GM12878 (cell line): ENCODE measurements at regions not wholly inside any gene's neighbourhood (a gene's known extent, or its start where the extent isn't known, plus 50 kb on each side); places are given as distances from the start of the nearest gene placed in this dataset.

Source experiments
- ATAC-seq: fragments of 200-7000 bp; cut with Tn5 transposase; 3 replicates; pipeline ENCODE4 v1.9.1; 2020; ENCODE audit warnings: mild to moderate bottlenecking, moderate library complexity
- BruUV-seq: library from RNA; stranded (reverse); fragments of 400-500 nt; replicated peaks from 2 replicates; lab custom pipeline; 2021; lab: Mats Ljungman, UMichigan
- CTCF ChIA-PET: fragments of 300-600 bp; sonication (Branson Sonifier 250); formaldehyde crosslinking; extraction: SDS; loops from one replicate; lab custom pipeline; 2021; ENCODE audit warnings: inconsistent platforms; lab: Yijun Ruan, JAX
- POLR2A ChIA-PET: fragments of 350-600 bp; formaldehyde crosslinking; extraction: SDS; loops from one replicate; lab custom pipeline; 2021; ENCODE audit warnings: inconsistent platforms; lab: Charles Lee
- RAD21 ChIA-PET: fragments of 300-600 bp; sonication (Branson Sonifier 250); formaldehyde crosslinking; loops from one replicate; lab custom pipeline; 2023; ENCODE audit warnings: antibody characterized with exemption; ENCODE audit not compliant: unreplicated experiment; lab: Charles Lee
- SMC1A ChIA-PET: fragments of 300-600 bp; sonication (Branson Sonifier 250); formaldehyde crosslinking; loops from one replicate; lab custom pipeline; 2023; ENCODE audit not compliant: unreplicated experiment, uncharacterized antibody; lab: Charles Lee
- DNase-seq: peaks from one replicate; pipeline ENCODE4 v3.0.0-alpha.2; 2011; ENCODE audit warnings: low read depth, low spot score
- FAIRE-seq: peaks from 3 replicates; lab custom pipeline; 2011; peaks lifted over from hg19 to GRCh38; lab: Jason Lieb, UNC
- H2AFZ ChIP-seq: 2 replicates; pipeline ENCODE4 v1.6.0; 2011; ENCODE audit warnings: low read depth, low read length, control low read depth; ENCODE audit not compliant: control insufficient read depth
- H3K27ac ChIP-seq: 2 replicates; pipeline ENCODE4 v1.5.1; 2011; ENCODE audit warnings: control low read depth; ENCODE audit not compliant: control insufficient read depth, insufficient read depth
- H3K27me3 ChIP-seq, 2 experiments: replicated peaks in 1 of 2; 2 replicates each; pipeline versions ENCODE4 v1.6.0 to v1.6.1; 2011; ENCODE audit warnings: low read length in 1 of 2; ENCODE audit not compliant: control insufficient read depth in 2 of 2, insufficient read depth in 2 of 2
- H3K36me3 ChIP-seq, 2 experiments: 2 replicates each; pipeline ENCODE4 v1.5.1; 2011; ENCODE audit warnings: low read length in 1 of 2; ENCODE audit not compliant: control insufficient read depth in 2 of 2, insufficient read depth in 2 of 2
- H3K4me1 ChIP-seq: 2 replicates; pipeline ENCODE4 v1.6.1; 2011; ENCODE audit warnings: mild to moderate bottlenecking, low read length, moderate library complexity, mixed read lengths; ENCODE audit not compliant: control insufficient read depth, insufficient read depth
- H3K4me2 ChIP-seq: 2 replicates; pipeline ENCODE4 v1.6.0; 2011; ENCODE audit warnings: control low read depth; ENCODE audit not compliant: control insufficient read depth, insufficient read depth
- H3K4me3 ChIP-seq: fragments of 200-600 bp; sonication (generic); 2 replicates; pipeline ENCODE4 v1.5.1; 2016
- H3K79me2 ChIP-seq: 2 replicates; pipeline ENCODE4 v1.6.0; 2011; ENCODE audit warnings: low read length; ENCODE audit not compliant: control insufficient read depth, insufficient read depth
- H3K9ac ChIP-seq: 2 replicates; pipeline ENCODE4 v1.8.0; 2011; ENCODE audit warnings: low read length, control low read depth, mixed read lengths; ENCODE audit not compliant: control insufficient read depth, insufficient read depth
- H3K9me3 ChIP-seq: replicated peaks from 3 replicates; pipeline ENCODE4 v1.5.1; 2011; ENCODE audit warnings: mild to moderate bottlenecking, low read length; ENCODE audit not compliant: control insufficient read depth, insufficient read depth
- H4K20me1 ChIP-seq: 2 replicates; pipeline ENCODE4 v1.6.0; 2011; ENCODE audit not compliant: control insufficient read depth, insufficient read depth
- DPF2 ChIP-seq: fragments of 450-650 bp; IDR thresholded peaks from 2 replicates; pipeline ENCODE4 v1.6.1; 2017; ENCODE audit warnings: mild to moderate bottlenecking
- IRF5 ChIP-seq: fragments of 450-650 bp; IDR thresholded peaks from 2 replicates; pipeline ENCODE4 v1.6.1; 2017; ENCODE audit warnings: borderline replicate concordance
- NFYA ChIP-seq: IDR thresholded peaks from 2 replicates; pipeline ENCODE4 v1.6.1; 2011; ENCODE audit warnings: low read depth, mild to moderate bottlenecking, low read length, improper control_type of control experiment, borderline replicate concordance
- RUNX3 ChIP-seq: IDR thresholded peaks from 2 replicates; pipeline ENCODE4 v1.6.1; 2012; ENCODE audit warnings: low read length, inconsistent platforms
- SMAD1 ChIP-seq: fragments of 450-650 bp; IDR thresholded peaks from 2 replicates; pipeline ENCODE4 v1.6.1; 2018; ENCODE audit warnings: mild to moderate bottlenecking, low read depth; ENCODE audit not compliant: partially characterized antibody
- SMC3 ChIP-seq: IDR thresholded peaks from 2 replicates; pipeline ENCODE4 v1.6.1; 2011; ENCODE audit warnings: low read length, improper control_type of control experiment, borderline replicate concordance
- TBL1XR1 ChIP-seq: IDR thresholded peaks from 2 replicates; pipeline ENCODE4 v1.6.1; 2012; ENCODE audit warnings: low read depth, low read length, improper control_type of control experiment
- TCF12 ChIP-seq: IDR thresholded peaks from 2 replicates; pipeline ENCODE4 v1.6.1; 2011; ENCODE audit warnings: low read depth, mild to moderate bottlenecking, low read length
- WGBS: methylation state at CpG from one replicate; pipeline ENCODE4 v1.1.6; 2016; ENCODE audit warnings: low lambda C conversion rate; ENCODE audit not compliant: insufficient replicate concordance, insufficient coverage; ENCODE audit errors: missing lambda C conversion rate; 5-methylcytosine and 5-hydroxymethylcytosine counted together
- in situ Hi-C: fragments of 300-500 bp; cut with MboI; formaldehyde crosslinking; loops from 9 replicates; pipeline ENCODE4 v1.14.3; 2018; ENCODE audit warnings: mixed read lengths
- intact Hi-C: fragments of 100-400 bp; cut with micrococcal nuclease; formaldehyde crosslinking; loops from one replicate; pipeline ENCODE4 v1.14.2; 2022; ENCODE audit not compliant: unreplicated experiment

GRCh38 chr5:116363780-116364179 is 210.8 kb downstream of the SEMA6A start:
- Histone ChIP-seq H3K79me2 (no peaks in the 10 kb centered on the region), H3K27ac (no peak overlapping the region), H2AFZ (no peak overlapping the region), H3K4me2 (no peak overlapping the region), H3K4me1 (peaks cover 29% of the 10 kb centered on the region), H3K27me3 (no peaks in the 10 kb centered on the region), H3K36me3 (no peaks in the 10 kb centered on the region), H4K20me1 (no peaks in the 10 kb centered on the region), H3K4me3 (no peak overlapping the region), H3K9ac (no peak overlapping the region), H3K9me3 (no peaks in the 10 kb centered on the region)
- ChIA-PET SMC1A (interaction anchor here (1.5 kb wide), 1 partner anchor 8 kb away, joined by 13 read pairs; no protein-coding TSS in a partner anchor), POLR2A (interaction anchor here (1.0 kb wide), 1 partner anchor 7 kb away, joined by 4 read pairs; no protein-coding TSS in a partner anchor), CTCF (no interaction called here), RAD21 (no interaction called here)
- no peak for DNase-seq
- intact Hi-C loops (no loop called here), in situ Hi-C loops (no loop called here)
- no peak for ATAC-seq
- no TSS peak for BruUV-seq
- FAIRE-seq: no peak
- TF ChIP-seq RUNX3: no peak
- TF ChIP-seq TCF12: no peak
- TF ChIP-seq IRF5: no peak
- no peak for TF ChIP-seq SMAD1
- no peak for TF ChIP-seq SMC3
- WGBS: 100% methylated on average over 1 of the region's 1 CpG

DNA sequence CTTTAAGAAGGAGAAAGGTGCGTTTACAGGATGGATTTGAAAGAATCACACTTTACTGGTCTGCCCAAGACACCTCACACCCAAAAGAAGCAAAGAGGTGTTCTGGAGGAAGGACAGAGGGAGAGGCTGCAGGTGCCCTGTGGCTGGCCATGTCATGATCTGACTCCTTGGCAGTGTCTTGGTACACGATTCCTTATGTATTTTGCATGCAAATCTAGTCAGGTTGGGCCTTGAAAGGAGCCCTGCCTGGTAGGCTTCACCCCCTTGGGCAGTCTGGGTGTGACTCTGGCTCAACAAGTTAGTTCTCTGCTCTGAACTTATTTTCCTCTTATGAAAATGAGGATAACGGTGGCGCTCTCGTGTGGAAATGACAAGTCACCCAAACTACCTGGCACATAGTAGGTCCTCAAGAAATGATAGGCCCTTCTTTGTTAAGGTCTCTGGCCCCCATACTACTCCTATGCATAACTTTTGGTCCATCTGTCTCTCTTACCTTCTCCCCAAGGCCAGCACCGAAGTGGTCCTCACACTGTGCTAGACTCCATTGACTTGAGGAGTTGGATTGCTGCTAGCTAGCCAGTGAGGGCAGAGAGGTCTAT is 212.5 kb downstream of the SEMA6A start:
- Histone ChIP-seq H3K79me2 (no peaks in the 10 kb centered on the region), H4K20me1 (no peaks in the 10 kb centered on the region), H3K9ac (no peak overlapping the region), H3K4me2 (no peak overlapping the region), H3K27me3 (no peaks in the 10 kb centered on the region), H3K27ac (no peak overlapping the region), H3K9me3 (no peaks in the 10 kb centered on the region), H3K4me1 (peaks cover 38% of the 10 kb centered on the region), H3K4me3 (no peak overlapping the region), H2AFZ (no peak overlapping the region), H3K36me3 (no peaks in the 10 kb centered on the region)
- intact Hi-C loops: no loop called here
- RAD21 ChIA-PET: interaction anchor here (1.2 kb wide), 1 partner anchor 9 kb away, joined by 3 read pairs; no protein-coding TSS in a partner anchor
- ATAC-seq: no peak
- CTCF ChIA-PET: interaction anchor here (7.6 kb wide), 1 partner anchor 10 kb away, joined by 101 read pairs; no protein-coding TSS in a partner anchor
- no peak for DNase-seq
- SMC1A ChIA-PET: interaction anchor here (1.5 kb wide), 1 partner anchor 10 kb away, joined by 13 read pairs; no protein-coding TSS in a partner anchor
- peak; percentile 45; the same call in 1 of the 2 replicates for TF ChIP-seq DPF2
- TF ChIP-seq TBL1XR1: no peak
- TF ChIP-seq NFYA: no peak
- in situ Hi-C loops: no loop called here
- no peak for FAIRE-seq
- POLR2A ChIA-PET: no interaction called here
- no TSS peak for BruUV-seq
- 89% methylated on average over 6 of the region's 6 CpGs for WGBS
